ENCODE measurements at regions not wholly inside any gene's neighbourhood (a gene's known extent, or its start where the extent isn't known, plus 50 kb on each side); places are given as distances from the start of the nearest gene placed in this dataset.

DNA sequence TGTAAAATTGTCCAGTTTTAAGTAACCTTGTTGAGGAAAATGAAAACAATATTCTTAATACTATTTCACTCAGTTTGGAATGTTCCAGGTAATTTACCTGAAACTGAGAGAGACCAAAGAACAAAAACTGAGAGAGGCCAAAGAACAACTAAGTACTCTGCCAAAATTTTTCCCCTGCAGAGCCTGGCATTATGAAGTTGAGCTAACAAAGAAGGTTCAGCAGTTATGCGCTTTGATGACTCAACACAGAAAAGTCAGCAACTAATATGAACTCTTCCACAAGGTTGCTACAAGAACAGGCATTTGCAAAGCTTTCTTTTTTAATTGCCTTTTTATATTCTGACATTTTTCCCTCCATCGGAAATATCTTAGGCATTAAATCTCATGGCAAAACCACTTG is 270.9 kb downstream of the CHRM3 start:
- TF ChIP-seq, protein P1, sequence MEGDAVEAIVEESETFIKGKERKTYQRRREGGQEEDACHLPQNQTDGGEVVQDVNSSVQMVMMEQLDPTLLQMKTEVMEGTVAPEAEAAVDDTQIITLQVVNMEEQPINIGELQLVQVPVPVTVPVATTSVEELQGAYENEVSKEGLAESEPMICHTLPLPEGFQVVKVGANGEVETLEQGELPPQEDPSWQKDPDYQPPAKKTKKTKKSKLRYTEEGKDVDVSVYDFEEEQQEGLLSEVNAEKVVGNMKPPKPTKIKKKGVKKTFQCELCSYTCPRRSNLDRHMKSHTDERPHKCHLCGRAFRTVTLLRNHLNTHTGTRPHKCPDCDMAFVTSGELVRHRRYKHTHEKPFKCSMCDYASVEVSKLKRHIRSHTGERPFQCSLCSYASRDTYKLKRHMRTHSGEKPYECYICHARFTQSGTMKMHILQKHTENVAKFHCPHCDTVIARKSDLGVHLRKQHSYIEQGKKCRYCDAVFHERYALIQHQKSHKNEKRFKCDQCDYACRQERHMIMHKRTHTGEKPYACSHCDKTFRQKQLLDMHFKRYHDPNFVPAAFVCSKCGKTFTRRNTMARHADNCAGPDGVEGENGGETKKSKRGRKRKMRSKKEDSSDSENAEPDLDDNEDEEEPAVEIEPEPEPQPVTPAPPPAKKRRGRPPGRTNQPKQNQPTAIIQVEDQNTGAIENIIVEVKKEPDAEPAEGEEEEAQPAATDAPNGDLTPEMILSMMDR (IDR thresholded peaks at IDR 0.05; ENCODE audit: borderline replicate concordance, control extremely low read depth, extremely low read depth, insufficient read depth, missing control alignments): no peak
- in situ Hi-C loops (cut with MboI; ENCODE audit: low sequenced_read_pairs, unreplicated experiment): no loop called here
- no peak for DNase-seq (ENCODE audit: low spot score)

DNA sequence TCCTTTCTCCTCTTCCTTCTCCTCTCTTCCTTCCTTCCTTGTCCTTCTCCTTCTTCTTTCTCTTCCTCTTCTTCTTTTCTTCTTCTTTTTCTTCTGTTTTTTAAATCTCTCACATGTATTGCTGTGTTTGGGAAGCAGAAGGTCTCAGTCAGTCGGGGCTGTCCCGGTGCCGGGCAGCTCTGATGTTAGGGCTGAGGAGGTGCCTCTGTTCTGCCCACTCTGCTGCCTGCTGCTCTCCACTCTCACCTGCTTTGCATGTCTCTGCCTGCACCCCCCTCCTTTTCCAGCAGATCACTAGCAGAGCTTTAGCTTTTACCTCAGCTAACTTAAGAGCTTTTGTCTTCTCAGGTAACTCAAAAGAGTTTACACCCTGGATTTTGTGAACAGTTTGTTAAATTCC is 276.6 kb downstream of the CHRM3 start:
- no peak for DNase-seq (ENCODE audit: low spot score)
- in situ Hi-C loops (cut with MboI; ENCODE audit: low sequenced_read_pairs, unreplicated experiment): no loop called here
- TF ChIP-seq, protein P1 (IDR thresholded peaks at IDR 0.05; ENCODE audit: borderline replicate concordance, control extremely low read depth, extremely low read depth, insufficient read depth, missing control alignments): no peak

DNA sequence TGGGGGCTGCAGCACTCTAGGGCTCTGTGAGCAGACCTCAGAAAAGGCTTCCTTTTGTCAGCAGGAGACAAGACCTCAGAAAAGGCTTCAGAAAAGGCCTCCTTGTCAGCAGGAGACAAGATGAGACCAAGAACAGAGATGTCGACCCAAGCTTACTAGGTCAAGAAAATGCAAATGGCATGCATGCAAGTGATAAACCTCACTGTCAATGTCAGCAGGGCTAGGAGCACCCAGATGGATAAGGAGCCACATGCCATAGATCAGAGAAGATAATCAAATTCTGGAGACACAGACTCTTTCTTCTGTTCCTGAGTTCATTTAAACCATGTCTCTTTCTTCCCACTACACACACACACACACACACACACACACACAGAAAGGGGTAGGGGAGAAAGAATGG is 285.9 kb downstream of the CHRM3 start:
- TF ChIP-seq, protein P1 (IDR thresholded peaks at IDR 0.05; ENCODE audit: borderline replicate concordance, control extremely low read depth, extremely low read depth, insufficient read depth, missing control alignments): no peak
- in situ Hi-C loops (cut with MboI; ENCODE audit: low sequenced_read_pairs, unreplicated experiment): no loop called here
- no peak for DNase-seq (ENCODE audit: low spot score)

DNA sequence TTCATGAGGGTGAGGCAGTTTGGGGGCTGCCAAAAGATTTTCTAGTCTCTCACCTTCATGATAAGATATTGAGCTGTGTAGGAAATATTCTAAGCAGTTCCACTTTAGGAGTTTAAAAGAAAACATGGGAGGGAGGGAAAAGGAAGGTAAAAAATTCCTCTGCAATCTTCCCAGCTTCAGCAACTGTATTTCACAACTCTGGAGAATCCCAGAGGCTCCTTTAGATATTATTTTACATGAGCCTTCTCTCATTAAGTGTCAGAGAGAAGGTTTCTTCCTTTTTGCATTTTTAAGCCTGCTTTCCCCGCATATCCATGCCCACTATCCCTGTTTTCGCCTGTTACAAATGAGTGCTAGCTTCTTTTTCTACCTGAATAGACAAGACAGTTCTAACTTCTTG is 289.4 kb downstream of the CHRM3 start:
- in situ Hi-C loops (cut with MboI; ENCODE audit: low sequenced_read_pairs, unreplicated experiment): no loop called here
- TF ChIP-seq, protein P1 (IDR thresholded peaks at IDR 0.05; ENCODE audit: borderline replicate concordance, control extremely low read depth, extremely low read depth, insufficient read depth, missing control alignments): no peak
- DNase-seq (ENCODE audit: low spot score): no peak

DNA sequence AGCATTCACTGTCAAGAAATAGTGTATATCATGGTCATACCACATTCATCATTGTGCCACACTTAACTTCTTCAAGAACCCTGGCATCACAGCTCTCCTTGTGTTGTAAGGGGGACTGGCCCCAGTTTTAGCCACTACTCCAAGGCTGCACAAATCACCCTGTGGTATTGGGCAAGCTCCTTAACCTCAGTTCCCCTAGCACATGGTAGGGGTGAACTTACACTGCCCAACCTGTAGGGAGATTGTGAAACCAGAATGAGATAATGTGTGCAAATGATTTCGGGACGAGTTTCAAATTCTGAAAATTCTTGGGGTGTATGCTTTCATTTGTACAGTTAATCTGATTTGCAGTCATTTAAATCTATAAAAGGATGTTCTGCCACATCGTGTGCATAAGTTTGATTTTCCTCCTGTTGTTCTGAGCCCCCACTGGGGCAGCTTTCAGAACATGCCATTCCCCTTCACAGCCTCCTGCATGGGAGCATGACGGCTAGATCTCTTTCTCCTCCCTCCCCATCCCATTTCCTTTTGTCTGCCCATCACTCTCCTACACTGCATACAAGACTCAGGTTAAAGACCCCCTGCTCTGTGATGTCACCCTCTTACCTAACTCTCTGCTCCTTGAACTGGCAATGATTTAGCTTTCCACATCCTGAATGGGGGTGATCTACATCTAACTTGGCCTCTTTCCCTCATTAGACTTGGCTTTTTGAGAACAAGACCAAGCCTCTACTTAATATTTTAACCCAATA is 290.3 kb downstream of the CHRM3 start:
- no peak for DNase-seq (ENCODE audit: low spot score)
- TF ChIP-seq, protein P1 (IDR thresholded peaks at IDR 0.05; ENCODE audit: borderline replicate concordance, control extremely low read depth, extremely low read depth, insufficient read depth, missing control alignments): no peak
- in situ Hi-C loops (cut with MboI; ENCODE audit: low sequenced_read_pairs, unreplicated experiment): no loop called here

DNA sequence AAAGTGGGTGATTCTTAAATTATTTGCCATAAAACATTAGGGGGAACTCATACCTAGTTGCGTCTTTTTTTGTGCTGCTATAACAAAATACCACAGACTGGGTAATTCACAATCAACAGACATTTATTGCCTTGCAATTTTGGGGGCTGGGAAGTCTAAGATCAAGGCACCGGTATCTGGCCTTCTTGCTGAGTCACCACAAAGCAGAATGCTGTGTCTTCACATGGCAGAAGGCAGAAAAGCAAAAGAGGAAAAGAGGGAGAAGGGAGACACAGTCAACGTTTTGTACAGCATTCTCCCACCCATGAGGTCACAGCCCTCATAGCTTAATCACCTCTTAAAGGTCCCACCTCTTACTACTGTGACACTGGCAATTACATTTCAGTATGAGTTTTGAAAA is 291.0 kb downstream of the CHRM3 start:
- in situ Hi-C loops (cut with MboI; ENCODE audit: low sequenced_read_pairs, unreplicated experiment): no loop called here
- TF ChIP-seq, protein P1 (IDR thresholded peaks at IDR 0.05; ENCODE audit: borderline replicate concordance, control extremely low read depth, extremely low read depth, insufficient read depth, missing control alignments): no peak
- no peak for DNase-seq (ENCODE audit: low spot score)
